ENCODE measurements at regions not wholly inside any gene's neighbourhood (a gene's known extent, or its start where the extent isn't known, plus 50 kb on each side); places are given as distances from the start of the nearest gene placed in this dataset.

- no peak for TF ChIP-seq CTCF (IDR thresholded peaks at IDR 0.05; ENCODE audit: extremely low read depth in 1 of 2, insufficient read depth in 1 of 2, low read depth in 1 of 2, low read length in 2 of 2)
- TF ChIP-seq POLR2AphosphoS5 (IDR thresholded peaks at IDR 0.05; ENCODE audit: insufficient read depth, low read depth, low read length) = no peak
- no peak for TF ChIP-seq EZH2 (IDR thresholded peaks at IDR 0.05; ENCODE audit: borderline replicate concordance, low read depth, low read length, severe bottlenecking)
- no peak for TF ChIP-seq POLR2A (IDR thresholded peaks at IDR 0.05; ENCODE audit: low read depth, low read length)
- TF ChIP-seq FOS (IDR thresholded peaks at IDR 0.05; ENCODE audit: borderline replicate concordance, insufficient read depth, low read length) = no peak
- no peak for TF ChIP-seq JUN (IDR thresholded peaks at IDR 0.05; ENCODE audit: borderline replicate concordance, insufficient read depth, insufficient read length, low read depth)
- no peak for TF ChIP-seq GATA2 (IDR thresholded peaks at IDR 0.05; ENCODE audit: insufficient read depth, insufficient read length, low read depth, low read length)
Measured at GRCh38 chr9:12363439-12363838, 329.7 kb upstream of the TYRP1 start.
